ENCODE measurements at regions not wholly inside any gene's neighbourhood (a gene's known extent, or its start where the extent isn't known, plus 50 kb on each side); places are given as distances from the start of the nearest gene placed in this dataset.

GRCh38 chr13:44019651-44020050 lies 139.9 kb downstream of the LACC1 start:
- no peak for FAIRE-seq
- no peak for DNase-seq (ENCODE audit: insufficient read length, low spot score)
- TF ChIP-seq POU2F2 (IDR thresholded peaks at IDR 0.05; ENCODE audit: low read depth, low read length) (no peak), POLR2A (IDR thresholded peaks at IDR 0.05; ENCODE audit: low read depth, low read length) (no peak), POLR2AphosphoS5 (IDR thresholded peaks at IDR 0.05; ENCODE audit: low read depth, low read length) (no peak), PAX5 (IDR thresholded peaks at IDR 0.05; ENCODE audit: insufficient read depth, low read length, severe bottlenecking) (no peak), SPI1 (IDR thresholded peaks at IDR 0.05; ENCODE audit: low read depth, low read length) (no peak)

- FAIRE-seq (no peak), DNase-seq (ENCODE audit: insufficient read length, low spot score) (no peak)
- TF ChIP-seq POLR2A (IDR thresholded peaks at IDR 0.05; ENCODE audit: low read depth, low read length) (no peak), POU2F2 (IDR thresholded peaks at IDR 0.05; ENCODE audit: low read depth, low read length) (no peak), SPI1 (IDR thresholded peaks at IDR 0.05; ENCODE audit: low read depth, low read length) (no peak), TAF1 (IDR thresholded peaks at IDR 0.05; ENCODE audit: low read depth, low read length) (no peak), POLR2AphosphoS5 (IDR thresholded peaks at IDR 0.05; ENCODE audit: low read depth, low read length) (no peak), PAX5 (IDR thresholded peaks at IDR 0.05; ENCODE audit: insufficient read depth, low read length, severe bottlenecking) (no peak)
These were observed 141.7 kb downstream of the LACC1 start for GRCh38 chr13:44021422-44021821.

- no peak for FAIRE-seq
- TF ChIP-seq SPI1 (IDR thresholded peaks at IDR 0.05; ENCODE audit: low read depth, low read length) (no peak), POLR2A (IDR thresholded peaks at IDR 0.05; ENCODE audit: low read depth, low read length) (no peak), POLR2AphosphoS5 (IDR thresholded peaks at IDR 0.05; ENCODE audit: low read depth, low read length) (no peak), PAX5 (IDR thresholded peaks at IDR 0.05; ENCODE audit: insufficient read depth, low read length, severe bottlenecking) (no peak)
- DNase-seq (ENCODE audit: insufficient read length, low spot score) = no peak
These were observed 142.5 kb downstream of the LACC1 start for GRCh38 chr13:44022196-44022595.

- FAIRE-seq (no peak), DNase-seq (ENCODE audit: insufficient read length, low spot score) (no peak)
- TF ChIP-seq PAX5 (IDR thresholded peaks at IDR 0.05; ENCODE audit: insufficient read depth, low read length, severe bottlenecking) = no peak
- TF ChIP-seq POU2F2 (IDR thresholded peaks at IDR 0.05; ENCODE audit: low read depth, low read length) = no peak
- no peak for TF ChIP-seq POLR2A (IDR thresholded peaks at IDR 0.05; ENCODE audit: low read depth, low read length)
- no peak for TF ChIP-seq POLR2AphosphoS5 (IDR thresholded peaks at IDR 0.05; ENCODE audit: low read depth, low read length)
- no peak for TF ChIP-seq SPI1 (IDR thresholded peaks at IDR 0.05; ENCODE audit: low read depth, low read length)
- TF ChIP-seq TAF1 (IDR thresholded peaks at IDR 0.05; ENCODE audit: low read depth, low read length) = no peak
These were observed 144.6 kb downstream of the LACC1 start for GRCh38 chr13:44024167-44024845.

- FAIRE-seq (no peak), DNase-seq (ENCODE audit: insufficient read length, low spot score) (no peak)
- TF ChIP-seq SPI1 (IDR thresholded peaks at IDR 0.05; ENCODE audit: low read depth, low read length) (no peak), POU2F2 (IDR thresholded peaks at IDR 0.05; ENCODE audit: low read depth, low read length) (no peak), POLR2A (IDR thresholded peaks at IDR 0.05; ENCODE audit: low read depth, low read length) (no peak), POLR2AphosphoS5 (IDR thresholded peaks at IDR 0.05; ENCODE audit: low read depth, low read length) (no peak), PAX5 (IDR thresholded peaks at IDR 0.05; ENCODE audit: insufficient read depth, low read length, severe bottlenecking) (no peak)
These were observed 145.1 kb downstream of the LACC1 start for GRCh38 chr13:44024846-44025195.

GRCh38 chr13:44026194-44026593 lies 146.5 kb downstream of the LACC1 start:
- TF ChIP-seq POLR2AphosphoS5 (IDR thresholded peaks at IDR 0.05; ENCODE audit: low read depth, low read length) = no peak
- TF ChIP-seq SPI1 (IDR thresholded peaks at IDR 0.05; ENCODE audit: low read depth, low read length) = no peak
- TF ChIP-seq TAF1 (IDR thresholded peaks at IDR 0.05; ENCODE audit: low read depth, low read length) = no peak
- TF ChIP-seq PAX5 (IDR thresholded peaks at IDR 0.05; ENCODE audit: insufficient read depth, low read length, severe bottlenecking) = no peak
- TF ChIP-seq POLR2A (IDR thresholded peaks at IDR 0.05; ENCODE audit: low read depth, low read length) = no peak
- no peak for TF ChIP-seq POU2F2 (IDR thresholded peaks at IDR 0.05; ENCODE audit: low read depth, low read length)
- no peak for DNase-seq (ENCODE audit: insufficient read length, low spot score)
- no peak for FAIRE-seq

GRCh38 chr13:44028734-44029133 lies 149.0 kb downstream of the LACC1 start:
- FAIRE-seq (no peak), DNase-seq (ENCODE audit: insufficient read length, low spot score) (no peak)
- no peak for TF ChIP-seq POU2F2 (IDR thresholded peaks at IDR 0.05; ENCODE audit: low read depth, low read length)
- TF ChIP-seq POLR2A (IDR thresholded peaks at IDR 0.05; ENCODE audit: low read depth, low read length) = no peak
- no peak for TF ChIP-seq POLR2AphosphoS5 (IDR thresholded peaks at IDR 0.05; ENCODE audit: low read depth, low read length)
- no peak for TF ChIP-seq TAF1 (IDR thresholded peaks at IDR 0.05; ENCODE audit: low read depth, low read length)
- no peak for TF ChIP-seq SPI1 (IDR thresholded peaks at IDR 0.05; ENCODE audit: low read depth, low read length)
- no peak for TF ChIP-seq PAX5 (IDR thresholded peaks at IDR 0.05; ENCODE audit: insufficient read depth, low read length, severe bottlenecking)

- TF ChIP-seq POU2F2 (IDR thresholded peaks at IDR 0.05; ENCODE audit: low read depth, low read length) (no peak), TAF1 (IDR thresholded peaks at IDR 0.05; ENCODE audit: low read depth, low read length) (no peak), POLR2A (IDR thresholded peaks at IDR 0.05; ENCODE audit: low read depth, low read length) (no peak), PAX5 (IDR thresholded peaks at IDR 0.05; ENCODE audit: insufficient read depth, low read length, severe bottlenecking) (no peak), SPI1 (IDR thresholded peaks at IDR 0.05; ENCODE audit: low read depth, low read length) (no peak), POLR2AphosphoS5 (IDR thresholded peaks at IDR 0.05; ENCODE audit: low read depth, low read length) (no peak)
- DNase-seq (ENCODE audit: insufficient read length, low spot score) (no peak), FAIRE-seq (no peak)
These were observed 150.9 kb downstream of the LACC1 start for GRCh38 chr13:44030615-44031014.

- FAIRE-seq = no peak
These were observed 151.9 kb downstream of the LACC1 start for GRCh38 chr13:44031555-44031954.

GRCh38 chr13:44032802-44033201 lies 153.1 kb downstream of the LACC1 start:
- FAIRE-seq = no peak
- no peak for TF ChIP-seq POU2F2 (IDR thresholded peaks at IDR 0.05; ENCODE audit: low read depth, low read length)
- no peak for TF ChIP-seq POLR2AphosphoS5 (IDR thresholded peaks at IDR 0.05; ENCODE audit: low read depth, low read length)
- TF ChIP-seq TAF1 (IDR thresholded peaks at IDR 0.05; ENCODE audit: low read depth, low read length) = no peak
- TF ChIP-seq SPI1 (IDR thresholded peaks at IDR 0.05; ENCODE audit: low read depth, low read length) = no peak
- TF ChIP-seq POLR2A (IDR thresholded peaks at IDR 0.05; ENCODE audit: low read depth, low read length) = no peak
- no peak for TF ChIP-seq PAX5 (IDR thresholded peaks at IDR 0.05; ENCODE audit: insufficient read depth, low read length, severe bottlenecking)
- no peak for DNase-seq (ENCODE audit: insufficient read length, low spot score)

More at GRCh38 chr13:44031555-44031954, 151.9 kb downstream of the LACC1 start:
- no peak for TF ChIP-seq POLR2A (IDR thresholded peaks at IDR 0.05; ENCODE audit: low read depth, low read length)
- TF ChIP-seq PAX5 (IDR thresholded peaks at IDR 0.05; ENCODE audit: insufficient read depth, low read length, severe bottlenecking) = no peak
- TF ChIP-seq TAF1 (IDR thresholded peaks at IDR 0.05; ENCODE audit: low read depth, low read length) = no peak
- TF ChIP-seq POLR2AphosphoS5 (IDR thresholded peaks at IDR 0.05; ENCODE audit: low read depth, low read length) = no peak
- TF ChIP-seq SPI1 (IDR thresholded peaks at IDR 0.05; ENCODE audit: low read depth, low read length) = no peak
- TF ChIP-seq POU2F2 (IDR thresholded peaks at IDR 0.05; ENCODE audit: low read depth, low read length) = no peak
- no peak for DNase-seq (ENCODE audit: insufficient read length, low spot score)
